Neuronal stem cell (in vitro differentiated cells): ENCODE measurements at regions not wholly inside any gene's neighbourhood (a gene's known extent, or its start where the extent isn't known, plus 50 kb on each side); places are given as distances from the start of the nearest gene placed in this dataset.
"Not testable (repeated sequence)": the region's sequence is repeated elsewhere in the genome, so short reads cannot be mapped to it uniquely, and the experiment has no call there.

Source experiments
- DNase-seq: peaks from one replicate; pipeline ENCODE4 v3.0.0-alpha.2; 2013; ENCODE audit warnings: low spot score
- H2AFZ ChIP-seq: one replicate; pipeline ENCODE4 v1.6.1; 2013; ENCODE audit warnings: mild to moderate bottlenecking, low read length, inconsistent platforms
- H2AK5ac ChIP-seq: 2 replicates; pipeline ENCODE4 v1.6.1; 2013; ENCODE audit warnings: low read depth, mild to moderate bottlenecking, inconsistent platforms, low read length, moderate library complexity, mixed read lengths
- H2BK120ac ChIP-seq: 2 replicates; pipeline ENCODE4 v1.6.1; 2013; ENCODE audit warnings: low read depth, mild to moderate bottlenecking, inconsistent platforms, low read length, moderate library complexity, mixed read lengths
- H2BK12ac ChIP-seq: one replicate; pipeline ENCODE4 v1.6.1; 2013; ENCODE audit warnings: low read length, inconsistent platforms
- H2BK15ac ChIP-seq: 2 replicates; pipeline ENCODE4 v1.6.1; 2013; ENCODE audit warnings: mild to moderate bottlenecking, low read length, inconsistent platforms, mixed read lengths
- H2BK5ac ChIP-seq: one replicate; pipeline ENCODE4 v1.6.1; 2013; ENCODE audit warnings: inconsistent platforms, mild to moderate bottlenecking, low read length, moderate library complexity
- H3K14ac ChIP-seq: one replicate; pipeline ENCODE4 v1.6.1; 2013; ENCODE audit warnings: low read length, inconsistent platforms
- H3K18ac ChIP-seq: 2 replicates; pipeline ENCODE4 v1.6.1; 2013; ENCODE audit warnings: low read length, inconsistent platforms
- H3K23ac ChIP-seq: 2 replicates; pipeline ENCODE4 v1.6.1; 2013; ENCODE audit warnings: low read depth, mild to moderate bottlenecking, mixed read lengths, low read length, inconsistent platforms; ENCODE audit not compliant: poor library complexity
- H3K27ac ChIP-seq: replicated peaks from 3 replicates; pipeline ENCODE4 v1.5.1; 2013; ENCODE audit warnings: low read length, inconsistent platforms
- H3K27me3 ChIP-seq, 3 experiments: 2 replicates each; pipeline ENCODE4 v1.6.1; 2013; ENCODE audit warnings: low read length in 3 of 3, mild to moderate bottlenecking in 2 of 3, inconsistent platforms in 1 of 3, low read depth in 1 of 3, mixed read lengths in 1 of 3, moderate library complexity in 1 of 3; ENCODE audit not compliant: control insufficient read depth in 3 of 3, insufficient read depth in 3 of 3
- H3K36me3 ChIP-seq, 2 donors: replicated peaks in 1 of 2; 2 replicates each; pipeline ENCODE4 v1.6.1; 2013; ENCODE audit warnings: low read length in 2 of 2; ENCODE audit not compliant: control insufficient read depth in 2 of 2, insufficient read depth in 2 of 2
- H3K4ac ChIP-seq: 2 replicates; pipeline ENCODE4 v1.6.1; 2013; ENCODE audit warnings: inconsistent platforms, mild to moderate bottlenecking, low read length, moderate library complexity
- H3K4me1 ChIP-seq, 2 donors: 1 replicate in 1 of 2; 2 replicates in 1 of 2; pipeline ENCODE4 v1.6.1; 2013; ENCODE audit warnings: low read length in 2 of 2, low read depth in 1 of 2; ENCODE audit not compliant: control insufficient read depth in 2 of 2, insufficient read depth in 1 of 2
- H3K4me2 ChIP-seq: one replicate; pipeline ENCODE4 v1.6.1; 2013; ENCODE audit warnings: mild to moderate bottlenecking, low read length, inconsistent platforms; ENCODE audit not compliant: insufficient read depth, poor library complexity, severe bottlenecking
- H3K4me3 ChIP-seq, 2 donors: 2 replicates each; pipeline ENCODE4 v1.5.1; 2013; ENCODE audit warnings: low read length in 2 of 2, mild to moderate bottlenecking in 2 of 2, inconsistent platforms in 1 of 2, moderate library complexity in 1 of 2
- H3K79me1 ChIP-seq: one replicate; pipeline ENCODE4 v1.6.1; 2013; ENCODE audit warnings: low read depth, mild to moderate bottlenecking, inconsistent platforms, low read length, moderate library complexity
- H3K9ac ChIP-seq: one replicate; pipeline ENCODE4 v1.6.1; 2013; ENCODE audit warnings: mild to moderate bottlenecking, low read depth, low read length, inconsistent platforms; ENCODE audit not compliant: poor library complexity
- H3K9me3 ChIP-seq, 2 donors: replicated peaks in 1 of 2; 2 replicates each; pipeline versions ENCODE3 to v1.6.1; 2013; ENCODE audit warnings: low read length in 2 of 2, mild to moderate bottlenecking in 2 of 2, inconsistent platforms in 1 of 2, low read depth in 1 of 2, mixed read lengths in 1 of 2, moderate library complexity in 1 of 2; ENCODE audit not compliant: control insufficient read depth in 2 of 2, insufficient read depth in 1 of 2
- H4K8ac ChIP-seq: one replicate; pipeline ENCODE4 v1.6.1; 2013; ENCODE audit warnings: low read depth, mild to moderate bottlenecking, inconsistent platforms, low read length, moderate library complexity
- H4K91ac ChIP-seq: one replicate; pipeline ENCODE4 v1.6.1; 2013; ENCODE audit warnings: low read length, low read depth, mild to moderate bottlenecking, inconsistent platforms; ENCODE audit not compliant: poor library complexity
- WGBS, 2 donors: extraction: QIAGEN DNeasy Blood & Tissue Kit; methylation state at CpG; one replicate each; pipeline ENCODE4 v1.1.7; 2013; ENCODE audit warnings: missing lambda C conversion rate in 2 of 2, mixed read lengths in 1 of 2; ENCODE audit not compliant: insufficient read length in 2 of 2, insufficient replicate concordance in 1 of 2; ENCODE audit errors: extremely low coverage in 2 of 2; 5-methylcytosine and 5-hydroxymethylcytosine counted together

DNA sequence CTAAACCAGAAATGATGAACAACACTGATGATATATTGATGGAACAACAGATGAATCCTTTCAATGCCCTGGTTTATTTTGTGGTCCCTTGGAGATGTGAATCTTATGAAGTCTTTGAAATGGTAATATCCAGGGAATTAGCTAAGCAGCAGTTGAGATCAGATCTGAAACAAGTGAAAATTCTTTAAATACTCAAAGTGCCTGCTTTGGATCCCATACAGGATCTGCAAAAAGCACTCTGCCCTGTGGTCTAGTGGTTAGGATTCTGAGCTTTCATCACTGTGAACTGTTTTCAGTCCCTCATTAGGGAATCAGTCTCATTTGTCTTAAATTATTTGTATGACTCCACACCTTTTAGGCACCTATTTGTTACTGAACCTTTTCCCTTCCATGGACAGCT, 211.3 kb upstream of the TGIF2LY start:
- not testable (repeated sequence) for H2BK120ac ChIP-seq, H3K4ac ChIP-seq, H3K4me1 ChIP-seq, H2BK12ac ChIP-seq, H3K27me3 ChIP-seq, H3K23ac ChIP-seq, H2AK5ac ChIP-seq, H3K4me3 ChIP-seq, H3K18ac ChIP-seq, H2BK15ac ChIP-seq, H3K9me3 ChIP-seq, DNase-seq, H3K9ac ChIP-seq, H3K79me1 ChIP-seq, H3K36me3 ChIP-seq, H3K4me2 ChIP-seq, H4K8ac ChIP-seq, H4K91ac ChIP-seq, H3K14ac ChIP-seq, H2BK5ac ChIP-seq, H2AFZ ChIP-seq, H3K27ac ChIP-seq

DNA sequence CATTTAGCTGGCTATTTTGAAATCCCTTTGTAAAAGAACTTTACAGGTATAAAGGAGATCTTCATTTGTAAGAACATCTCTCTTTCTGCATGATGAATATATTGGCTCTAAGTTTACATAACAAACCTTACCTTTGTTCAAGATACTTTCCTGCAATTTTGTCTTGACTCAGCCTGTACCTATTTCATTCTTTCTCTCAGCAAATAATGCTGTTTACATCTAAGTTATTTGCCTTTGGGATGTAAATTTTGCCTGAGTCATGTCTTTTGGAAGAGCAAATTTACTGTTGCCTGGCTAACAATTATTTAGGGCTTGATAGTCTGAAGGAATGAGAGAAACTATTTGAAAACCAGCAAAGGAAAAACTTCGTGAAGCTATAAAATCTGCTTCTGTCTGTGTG, 210.4 kb upstream of the TGIF2LY start:
- not testable (repeated sequence) for H4K8ac ChIP-seq, H3K4ac ChIP-seq, H3K36me3 ChIP-seq, H2AK5ac ChIP-seq, H3K9ac ChIP-seq, H2BK5ac ChIP-seq, H3K14ac ChIP-seq, H4K91ac ChIP-seq, H3K27ac ChIP-seq, H2BK15ac ChIP-seq, H3K18ac ChIP-seq, H2BK12ac ChIP-seq, H3K79me1 ChIP-seq, H3K4me1 ChIP-seq, H3K27me3 ChIP-seq, DNase-seq, H3K4me2 ChIP-seq, H3K23ac ChIP-seq, H3K4me3 ChIP-seq, H2AFZ ChIP-seq, H3K9me3 ChIP-seq, H2BK120ac ChIP-seq
- no CpG with 5 or more reads among the region's 1 CpG for WGBS, 2 donors

DNA sequence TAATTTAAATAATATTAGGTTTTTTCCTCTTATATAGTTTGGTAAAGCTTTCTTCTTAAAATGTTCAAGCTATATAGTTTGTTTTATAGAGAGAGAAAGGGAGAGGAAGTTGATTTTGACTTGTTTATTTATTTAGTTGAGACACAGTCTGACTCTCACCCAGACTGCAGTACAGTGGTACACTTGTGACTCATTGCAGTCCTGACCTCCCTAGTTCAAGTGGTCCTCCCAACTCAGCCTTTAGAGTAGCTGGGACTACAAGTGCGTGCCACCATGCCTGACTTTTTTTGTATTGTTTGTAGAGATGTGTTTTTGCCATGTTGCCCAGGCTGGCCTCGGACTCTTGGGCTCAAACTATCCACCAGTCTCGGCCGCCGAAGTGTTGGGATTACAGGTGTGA, 187.4 kb upstream of the TGIF2LY start:
- H3K27ac ChIP-seq, H3K4me1 ChIP-seq, H2BK5ac ChIP-seq, H3K9me3 ChIP-seq, H3K4me3 ChIP-seq, H3K4ac ChIP-seq, H2BK120ac ChIP-seq, H3K23ac ChIP-seq, H3K4me2 ChIP-seq, DNase-seq, H4K91ac ChIP-seq, H3K18ac ChIP-seq, H3K79me1 ChIP-seq, H3K36me3 ChIP-seq, H2AFZ ChIP-seq, H3K27me3 ChIP-seq, H2BK15ac ChIP-seq, H2BK12ac ChIP-seq, H4K8ac ChIP-seq, H3K9ac ChIP-seq, H3K14ac ChIP-seq, H2AK5ac ChIP-seq: not testable (repeated sequence)
- WGBS, 2 donors = no CpG with 5 or more reads among the region's 5 CpGs

DNA sequence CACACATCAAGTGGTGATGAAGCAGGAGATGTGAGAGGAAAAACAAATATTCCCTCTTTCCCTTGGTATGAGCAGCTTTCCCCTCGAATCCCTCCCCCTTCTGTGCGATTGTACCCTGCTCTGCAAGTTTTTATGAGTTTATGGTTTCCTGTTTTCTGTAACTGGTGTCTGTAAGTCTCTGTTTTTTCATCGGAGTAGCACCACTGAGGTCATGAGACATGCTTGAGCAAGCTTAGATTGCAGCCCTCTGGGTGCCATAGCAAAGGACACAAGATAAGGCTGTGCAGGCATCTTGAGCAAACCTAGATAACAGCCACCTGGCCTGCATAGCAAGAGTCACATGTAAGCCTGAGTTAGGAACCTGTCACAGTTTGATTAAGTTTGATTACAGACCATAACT, 174.6 kb upstream of the TGIF2LY start:
- H3K36me3 ChIP-seq, H3K9me3 ChIP-seq, H4K8ac ChIP-seq, H3K27me3 ChIP-seq, H3K4ac ChIP-seq, H3K4me2 ChIP-seq, H3K4me1 ChIP-seq, H3K9ac ChIP-seq, H3K4me3 ChIP-seq, H4K91ac ChIP-seq, H2BK5ac ChIP-seq, H2BK12ac ChIP-seq, H3K18ac ChIP-seq, H2BK15ac ChIP-seq, H3K23ac ChIP-seq, H2BK120ac ChIP-seq, H2AFZ ChIP-seq, DNase-seq, H3K14ac ChIP-seq, H2AK5ac ChIP-seq, H3K27ac ChIP-seq, H3K79me1 ChIP-seq: not testable (repeated sequence)
- WGBS, 2 donors = no CpG with 5 or more reads among the region's 3 CpGs
